GM23338 (cell line): ENCODE measurements at regions not wholly inside any gene's neighbourhood (a gene's known extent, or its start where the extent isn't known, plus 50 kb on each side); places are given as distances from the start of the nearest gene placed in this dataset.

Experiments
- ATAC-seq: fragments of 200-7000 bp; cut with Tn5 transposase; 3 replicates; pipeline ENCODE4 v1.9.1; 2020
- DNase-seq: peaks from one replicate; pipeline ENCODE4 v3.0.0-alpha.2; 2015; ENCODE audit warnings: low spot score
- H2AFZ ChIP-seq: fragments of 200-600 bp; sonication (generic); 2 replicates; pipeline ENCODE4 v1.8.0; 2016; ENCODE audit warnings: antibody characterized with exemption, mild to moderate bottlenecking, moderate library complexity
- H3F3A ChIP-seq: fragments of 200-600 bp; sonication (generic); replicated peaks from 2 replicates; pipeline ENCODE4 v1.8.0; 2017; ENCODE audit warnings: antibody characterized with exemption, mixed run types, low read depth
- H3K27ac ChIP-seq: fragments of 200-600 bp; sonication (generic); 2 replicates; pipeline ENCODE4 v1.6.1; 2016; ENCODE audit warnings: low read depth
- H3K27me3 ChIP-seq: fragments of 200-600 bp; sonication (generic); 2 replicates; pipeline ENCODE4 v1.8.0; 2016; ENCODE audit warnings: mild to moderate bottlenecking, mixed run types, moderate library complexity; ENCODE audit not compliant: insufficient read depth
- H3K36me3 ChIP-seq: fragments of 200-600 bp; sonication (generic); 2 replicates; pipeline ENCODE4 v1.8.0; 2016; ENCODE audit warnings: mild to moderate bottlenecking; ENCODE audit not compliant: insufficient read depth
- H3K4me1 ChIP-seq: fragments of 200-600 bp; sonication (generic); 2 replicates; pipeline ENCODE4 v1.8.0; 2016; ENCODE audit warnings: mild to moderate bottlenecking, moderate library complexity; ENCODE audit not compliant: insufficient read depth
- H3K4me2 ChIP-seq: fragments of 200-600 bp; sonication (generic); 2 replicates; pipeline ENCODE4 v1.7.1; 2017; ENCODE audit warnings: mixed run types
- H3K4me3 ChIP-seq: fragments of 200-600 bp; sonication (generic); 2 replicates; pipeline ENCODE4 v1.6.1; 2016; ENCODE audit warnings: mixed run types
- H3K79me2 ChIP-seq: fragments of 200-600 bp; sonication (generic); replicated peaks from 2 replicates; pipeline ENCODE4 v1.8.0; 2017; ENCODE audit warnings: mild to moderate bottlenecking; ENCODE audit not compliant: insufficient read depth
- H3K9me2 ChIP-seq: fragments of 200-600 bp; sonication (generic); 2 replicates; pipeline ENCODE4 v1.8.0; 2017; ENCODE audit not compliant: insufficient read depth
- H4K20me1 ChIP-seq: fragments of 200-600 bp; sonication (generic); replicated peaks from 2 replicates; pipeline ENCODE4 v1.8.0; 2017; ENCODE audit warnings: mild to moderate bottlenecking; ENCODE audit not compliant: insufficient read depth
- H3K27ac Mint-ChIP-seq: 2 replicates; pipeline ENCODE4 v1.8.0; 2020; ENCODE audit warnings: inconsistent platforms, mild to moderate bottlenecking, moderate library complexity, mixed read lengths
- H3K27me3 Mint-ChIP-seq: 3 replicates; pipeline ENCODE4 v1.8.0; 2022; ENCODE audit warnings: low read depth, mild to moderate bottlenecking, moderate library complexity, mixed read lengths, inconsistent platforms; ENCODE audit not compliant: insufficient read depth, poor library complexity
- H3K36me3 Mint-ChIP-seq: 3 replicates; pipeline ENCODE4 v1.8.0; 2021; ENCODE audit warnings: low read depth, mild to moderate bottlenecking, inconsistent platforms, moderate library complexity, mixed read lengths
- H3K4me1 Mint-ChIP-seq: 3 replicates; pipeline ENCODE4 v1.8.0; 2020; ENCODE audit warnings: mild to moderate bottlenecking, inconsistent platforms, mixed read lengths
- H3K4me3 Mint-ChIP-seq: 3 replicates; pipeline ENCODE4 v1.8.0; 2021; ENCODE audit warnings: moderate library complexity, mild to moderate bottlenecking, inconsistent platforms, mixed read lengths
- H3K9me3 Mint-ChIP-seq: 3 replicates; pipeline ENCODE4 v1.8.0; 2020; ENCODE audit warnings: moderate library complexity, mild to moderate bottlenecking, inconsistent platforms, mixed read lengths
- ETS1 ChIP-seq: IDR thresholded peaks from 2 replicates; pipeline ENCODE4 v1.6.1; 2016; ENCODE audit warnings: antibody characterized with exemption
- EZH2 ChIP-seq: fragments of 200-600 bp; sonication (generic); IDR thresholded peaks from one replicate; pipeline ENCODE4 v1.8.0; 2017; ENCODE audit warnings: antibody characterized with exemption, mild to moderate bottlenecking, low read depth; ENCODE audit not compliant: unreplicated experiment
- EZH2phosphoT487 ChIP-seq: fragments of 200-600 bp; sonication (generic); IDR thresholded peaks from one replicate; pipeline ENCODE4 v1.8.1; 2018; ENCODE audit warnings: antibody characterized with exemption; ENCODE audit not compliant: unreplicated experiment
- POLR2AphosphoS5 ChIP-seq: IDR thresholded peaks from 2 replicates; pipeline ENCODE4 v1.6.1; 2016; ENCODE audit warnings: antibody characterized with exemption, low read depth
- REST ChIP-seq: IDR thresholded peaks from one replicate; pipeline ENCODE4 v1.6.1; 2018; ENCODE audit warnings: antibody characterized with exemption; ENCODE audit not compliant: unreplicated experiment
- STAT1 ChIP-seq: IDR thresholded peaks from one replicate; pipeline ENCODE4 v1.6.1; 2016; ENCODE audit warnings: antibody characterized with exemption; ENCODE audit not compliant: unreplicated experiment
- ZNF114 ChIP-seq: fragments of 250-450 bp; sonication (Bioruptor Pico); IDR thresholded peaks from 2 replicates; pipeline ENCODE4 v1.5.0; 2020; ENCODE audit warnings: mild to moderate bottlenecking, moderate library complexity
- ZNF462 ChIP-seq: fragments of 250-450 bp; sonication (Bioruptor Pico); IDR thresholded peaks from 2 replicates; pipeline ENCODE4 v1.5.0; 2020; ENCODE audit warnings: mild to moderate bottlenecking, moderate library complexity

- no peak for TF ChIP-seq POLR2AphosphoS5
- TF ChIP-seq REST, result no peak
- TF ChIP-seq EZH2, result no peak
- no peak for TF ChIP-seq STAT1
Observed at GRCh38 chr4:74534936-74535335, 90.0 kb downstream of the AREG start (continued).

GRCh38 chr4:74535512-74535911 is 90.6 kb downstream of the AREG start:
- Histone ChIP-seq H3F3A (no peaks in the 10 kb centered on the region), H3K9me2 (no peaks in the 10 kb centered on the region), H3K36me3 (no peaks in the 10 kb centered on the region), H3K4me2 (no peak overlapping the region), H2AFZ (no peak overlapping the region), H3K27me3 (no peaks in the 10 kb centered on the region), H3K4me3 (no peak overlapping the region), H3K79me2 (no peaks in the 10 kb centered on the region), H3K27ac (no peak overlapping the region), H4K20me1 (no peaks in the 10 kb centered on the region), H3K4me1 (no peaks in the 10 kb centered on the region)
- ATAC-seq (no peak), DNase-seq (no peak)
- Mint-ChIP-seq H3K27ac (no peak overlapping the region), H3K9me3 (no peaks in the 10 kb centered on the region), H3K36me3 (no peaks in the 10 kb centered on the region), H3K27me3 (peaks cover 4% of the 10 kb centered on the region), H3K4me1 (peaks cover 2% of the 10 kb centered on the region; the same call in 2 of the 3 replicates), H3K4me3 (no peak overlapping the region)
- TF ChIP-seq ZNF462 (CRISPR knock-in tag), result no peak
- TF ChIP-seq ZNF114 (CRISPR knock-in tag), result no peak
- no peak for TF ChIP-seq ETS1
- TF ChIP-seq REST, result no peak
- no peak for TF ChIP-seq STAT1
- no peak for TF ChIP-seq EZH2phosphoT487
- no peak for TF ChIP-seq POLR2AphosphoS5
- TF ChIP-seq EZH2, result no peak
